ENCODE measurements at regions not wholly inside any gene's neighbourhood (a gene's known extent, or its start where the extent isn't known, plus 50 kb on each side); places are given as distances from the start of the nearest gene placed in this dataset.

GRCh38 chr5:87051502-87052113 is 216.1 kb upstream of the RASA1 start:
- no peaks in the 10 kb centered on the region for H3K9me3 ChIP-seq (ENCODE audit: low read length)
- H3K36me3 ChIP-seq (ENCODE audit: insufficient read depth, low read length): no peaks in the 10 kb centered on the region
- H3K4me1 ChIP-seq (ENCODE audit: insufficient read depth, low read length, severe bottlenecking): no peaks in the 10 kb centered on the region
- no peaks in the 10 kb centered on the region for H3K9me2 ChIP-seq (ENCODE audit: low read depth, low read length)
- no peak overlapping the region for H3K27ac ChIP-seq (ENCODE audit: low read depth, low read length, poor library complexity, severe bottlenecking)
- H3K79me2 ChIP-seq (ENCODE audit: insufficient read depth, low read length): no peaks in the 10 kb centered on the region
- no peak overlapping the region for H3K4me2 ChIP-seq (ENCODE audit: low read length)
- TF ChIP-seq CTCF (IDR thresholded peaks at IDR 0.05; ENCODE audit: low read length): no peak
- no peak for TF ChIP-seq EZH2 (IDR thresholded peaks at IDR 0.05; ENCODE audit: borderline replicate concordance, low read length)
- H3F3A ChIP-seq (ENCODE audit: insufficient read depth, low read length): no peaks in the 10 kb centered on the region
- H3K27me3 ChIP-seq (ENCODE audit: insufficient read depth, low read length): no peaks in the 10 kb centered on the region
- H4K20me1 ChIP-seq (ENCODE audit: insufficient read depth, low read length): no peaks in the 10 kb centered on the region
- H3K4me3 ChIP-seq (ENCODE audit: low read depth, low read length, poor library complexity, severe bottlenecking): no peak overlapping the region
- no peak overlapping the region for H3K9ac ChIP-seq (ENCODE audit: low read length)
- H2AFZ ChIP-seq (ENCODE audit: low read length): no peak overlapping the region

GRCh38 chr5:87053146-87053545 is 214.5 kb upstream of the RASA1 start:
- H2AFZ ChIP-seq (ENCODE audit: low read length): no peak overlapping the region
- no peaks in the 10 kb centered on the region for H3K27me3 ChIP-seq (ENCODE audit: insufficient read depth, low read length)
- no peaks in the 10 kb centered on the region for H3F3A ChIP-seq (ENCODE audit: insufficient read depth, low read length)
- H3K9me3 ChIP-seq (ENCODE audit: low read length): no peaks in the 10 kb centered on the region
- H3K27ac ChIP-seq (ENCODE audit: low read depth, low read length, poor library complexity, severe bottlenecking): no peak overlapping the region
- no peaks in the 10 kb centered on the region for H3K79me2 ChIP-seq (ENCODE audit: insufficient read depth, low read length)
- H3K4me2 ChIP-seq (ENCODE audit: low read length): no peak overlapping the region
- no peaks in the 10 kb centered on the region for H3K36me3 ChIP-seq (ENCODE audit: insufficient read depth, low read length)
- no peaks in the 10 kb centered on the region for H3K9me2 ChIP-seq (ENCODE audit: low read depth, low read length)
- TF ChIP-seq EZH2 (IDR thresholded peaks at IDR 0.05; ENCODE audit: borderline replicate concordance, low read length) (no peak), CTCF (IDR thresholded peaks at IDR 0.05; ENCODE audit: low read length) (no peak)
- H3K9ac ChIP-seq (ENCODE audit: low read length): no peak overlapping the region
- H3K4me3 ChIP-seq (ENCODE audit: low read depth, low read length, poor library complexity, severe bottlenecking): no peak overlapping the region
- no peaks in the 10 kb centered on the region for H4K20me1 ChIP-seq (ENCODE audit: insufficient read depth, low read length)
- no peaks in the 10 kb centered on the region for H3K4me1 ChIP-seq (ENCODE audit: insufficient read depth, low read length, severe bottlenecking)

GRCh38 chr5:87054821-87055220 is 212.9 kb upstream of the RASA1 start:
- no peaks in the 10 kb centered on the region for H4K20me1 ChIP-seq (ENCODE audit: insufficient read depth, low read length)
- no peak overlapping the region for H3K4me3 ChIP-seq (ENCODE audit: low read depth, low read length, poor library complexity, severe bottlenecking)
- no peak overlapping the region for H3K4me2 ChIP-seq (ENCODE audit: low read length)
- H3K79me2 ChIP-seq (ENCODE audit: insufficient read depth, low read length): no peaks in the 10 kb centered on the region
- no peak overlapping the region for H3K9ac ChIP-seq (ENCODE audit: low read length)
- no peaks in the 10 kb centered on the region for H3K9me2 ChIP-seq (ENCODE audit: low read depth, low read length)
- no peak overlapping the region for H3K27ac ChIP-seq (ENCODE audit: low read depth, low read length, poor library complexity, severe bottlenecking)
- H3F3A ChIP-seq (ENCODE audit: insufficient read depth, low read length): no peaks in the 10 kb centered on the region
- H3K36me3 ChIP-seq (ENCODE audit: insufficient read depth, low read length): no peaks in the 10 kb centered on the region
- H3K9me3 ChIP-seq (ENCODE audit: low read length): no peaks in the 10 kb centered on the region
- H3K27me3 ChIP-seq (ENCODE audit: insufficient read depth, low read length): no peaks in the 10 kb centered on the region
- TF ChIP-seq CTCF (IDR thresholded peaks at IDR 0.05; ENCODE audit: low read length) (no peak), EZH2 (IDR thresholded peaks at IDR 0.05; ENCODE audit: borderline replicate concordance, low read length) (no peak)
- no peaks in the 10 kb centered on the region for H3K4me1 ChIP-seq (ENCODE audit: insufficient read depth, low read length, severe bottlenecking)
- H2AFZ ChIP-seq (ENCODE audit: low read length): no peak overlapping the region
